Loucy (cell line): ENCODE measurements at regions not wholly inside any gene's neighbourhood (a gene's known extent, or its start where the extent isn't known, plus 50 kb on each side); places are given as distances from the start of the nearest gene placed in this dataset.

Source experiments
- EZH2phosphoT487 ChIP-seq: fragments of 200-600 bp; IDR thresholded peaks from 2 replicates; pipeline ENCODE4 v1.6.1; 2018; ENCODE audit warnings: antibody characterized with exemption, mild to moderate bottlenecking, moderate library complexity, borderline replicate concordance
- TF ChIP-seq, protein P1 (sequence below): fragments of 200-600 bp; sonication (generic); conservative IDR thresholded peaks from 2 replicates; pipeline ENCODE4 v1.5.1; 2014; ENCODE audit warnings: mild to moderate bottlenecking, antibody characterized with exemption, low read length

DNA sequence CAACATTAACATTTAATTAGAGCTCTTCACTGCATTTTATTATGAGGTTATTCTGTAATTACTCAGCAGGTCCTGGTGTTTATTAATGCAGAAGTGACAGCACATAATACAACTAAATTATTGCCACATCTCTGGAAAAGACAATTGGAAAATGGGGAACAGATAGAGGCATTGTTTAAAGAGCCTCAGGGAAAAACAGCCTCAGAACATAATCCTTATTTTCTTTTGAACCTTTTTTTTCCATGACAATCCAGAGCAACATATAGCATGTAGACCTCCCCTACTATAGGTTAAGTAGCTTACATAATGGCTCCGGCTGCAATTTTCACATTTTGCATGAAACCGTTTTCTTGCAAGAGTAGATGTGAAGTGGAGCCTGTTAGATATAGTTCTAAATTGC is 87.2 kb downstream of the RMI1 start:
- TF ChIP-seq, protein P1, sequence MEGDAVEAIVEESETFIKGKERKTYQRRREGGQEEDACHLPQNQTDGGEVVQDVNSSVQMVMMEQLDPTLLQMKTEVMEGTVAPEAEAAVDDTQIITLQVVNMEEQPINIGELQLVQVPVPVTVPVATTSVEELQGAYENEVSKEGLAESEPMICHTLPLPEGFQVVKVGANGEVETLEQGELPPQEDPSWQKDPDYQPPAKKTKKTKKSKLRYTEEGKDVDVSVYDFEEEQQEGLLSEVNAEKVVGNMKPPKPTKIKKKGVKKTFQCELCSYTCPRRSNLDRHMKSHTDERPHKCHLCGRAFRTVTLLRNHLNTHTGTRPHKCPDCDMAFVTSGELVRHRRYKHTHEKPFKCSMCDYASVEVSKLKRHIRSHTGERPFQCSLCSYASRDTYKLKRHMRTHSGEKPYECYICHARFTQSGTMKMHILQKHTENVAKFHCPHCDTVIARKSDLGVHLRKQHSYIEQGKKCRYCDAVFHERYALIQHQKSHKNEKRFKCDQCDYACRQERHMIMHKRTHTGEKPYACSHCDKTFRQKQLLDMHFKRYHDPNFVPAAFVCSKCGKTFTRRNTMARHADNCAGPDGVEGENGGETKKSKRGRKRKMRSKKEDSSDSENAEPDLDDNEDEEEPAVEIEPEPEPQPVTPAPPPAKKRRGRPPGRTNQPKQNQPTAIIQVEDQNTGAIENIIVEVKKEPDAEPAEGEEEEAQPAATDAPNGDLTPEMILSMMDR: no peak
- TF ChIP-seq EZH2phosphoT487: no peak
